Prostate gland (tissue), 2 donors: ENCODE measurements at regions not wholly inside any gene's neighbourhood (a gene's known extent, or its start where the extent isn't known, plus 50 kb on each side); places are given as distances from the start of the nearest gene placed in this dataset.

Experiments used
- POLR2A ChIP-seq: fragments of 450-650 bp; IDR thresholded peaks from one replicate; pipeline ENCODE4 v1.6.1; 2016; ENCODE audit warnings: antibody characterized with exemption, mild to moderate bottlenecking
- TF ChIP-seq, protein P1 (sequence below), 4 experiments: fragments of 200-600 bp in 2 of 4; fragments of 450-650 bp in 2 of 4; sonication (generic) in 2 of 4; IDR thresholded peaks; 1 replicate in 3 of 4; 2 replicates in 1 of 4; pipeline ENCODE4 v1.5.1; 2016 to 2019; ENCODE audit warnings: antibody characterized with exemption in 4 of 4, mild to moderate bottlenecking in 2 of 4, moderate library complexity in 2 of 4

- TF ChIP-seq, protein P1, sequence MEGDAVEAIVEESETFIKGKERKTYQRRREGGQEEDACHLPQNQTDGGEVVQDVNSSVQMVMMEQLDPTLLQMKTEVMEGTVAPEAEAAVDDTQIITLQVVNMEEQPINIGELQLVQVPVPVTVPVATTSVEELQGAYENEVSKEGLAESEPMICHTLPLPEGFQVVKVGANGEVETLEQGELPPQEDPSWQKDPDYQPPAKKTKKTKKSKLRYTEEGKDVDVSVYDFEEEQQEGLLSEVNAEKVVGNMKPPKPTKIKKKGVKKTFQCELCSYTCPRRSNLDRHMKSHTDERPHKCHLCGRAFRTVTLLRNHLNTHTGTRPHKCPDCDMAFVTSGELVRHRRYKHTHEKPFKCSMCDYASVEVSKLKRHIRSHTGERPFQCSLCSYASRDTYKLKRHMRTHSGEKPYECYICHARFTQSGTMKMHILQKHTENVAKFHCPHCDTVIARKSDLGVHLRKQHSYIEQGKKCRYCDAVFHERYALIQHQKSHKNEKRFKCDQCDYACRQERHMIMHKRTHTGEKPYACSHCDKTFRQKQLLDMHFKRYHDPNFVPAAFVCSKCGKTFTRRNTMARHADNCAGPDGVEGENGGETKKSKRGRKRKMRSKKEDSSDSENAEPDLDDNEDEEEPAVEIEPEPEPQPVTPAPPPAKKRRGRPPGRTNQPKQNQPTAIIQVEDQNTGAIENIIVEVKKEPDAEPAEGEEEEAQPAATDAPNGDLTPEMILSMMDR (IDR thresholded peaks at IDR 0.05), result no peak
- TF ChIP-seq POLR2A, result no peak
Measured at GRCh38 chr13:37326334-37326733, 220.9 kb upstream of the CSNK1A1L start.
